ENCODE measurements at regions not wholly inside any gene's neighbourhood (a gene's known extent, or its start where the extent isn't known, plus 50 kb on each side); places are given as distances from the start of the nearest gene placed in this dataset.
"Not testable (repeated sequence)": the region's sequence is repeated elsewhere in the genome, so short reads cannot be mapped to it uniquely, and the experiment has no call there.

DNA sequence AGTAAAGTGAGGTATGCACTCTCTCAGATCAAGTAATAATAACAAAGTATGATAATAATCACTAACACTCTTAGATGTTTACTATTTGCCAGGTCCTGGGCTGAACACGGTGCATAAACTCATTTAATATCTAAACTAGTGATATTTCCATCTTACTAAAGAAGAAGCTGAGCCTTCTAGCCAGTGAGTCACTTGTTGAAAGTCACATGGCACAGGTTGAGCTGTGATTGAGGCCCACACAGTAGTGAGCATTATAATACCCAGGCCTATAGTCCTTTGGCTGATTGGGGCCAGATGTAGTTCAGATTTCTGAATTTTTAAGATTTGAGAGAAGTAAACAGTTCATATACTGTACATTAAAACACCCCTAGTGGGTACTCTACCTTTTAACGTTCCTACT, 93.2 kb upstream of the CCDC80 start:
- H3K4me3 ChIP-seq (ENCODE audit: low read depth in 1 of 3, low read length in 3 of 3) = no peak overlapping the region
- no peak overlapping the region for H3K27ac ChIP-seq (ENCODE audit: low read depth in 1 of 3, low read length in 2 of 3)
- 51 to 70% (median 51%) methylated on average over 2 of the region's 2 CpGs for WGBS, 3 donors
- DNase-seq (no peak), FAIRE-seq (no peak)
- no peaks in the 10 kb centered on the region for H3K4me1 ChIP-seq (ENCODE audit: control insufficient read depth in 3 of 3, insufficient read depth in 2 of 3, low read depth in 1 of 3, low read length in 2 of 3)
- H3K36me3 ChIP-seq (ENCODE audit: control insufficient read depth in 3 of 3, insufficient read depth in 2 of 3, low read depth in 1 of 3, low read length in 3 of 3) = no peaks in the 10 kb centered on the region
- H3K27me3 ChIP-seq (ENCODE audit: control insufficient read depth in 3 of 3, insufficient read depth in 3 of 3, low read length in 3 of 3) = no peaks in the 10 kb centered on the region
- H3K9me3 ChIP-seq (ENCODE audit: control insufficient read depth in 2 of 2, insufficient read depth in 1 of 2, low read depth in 1 of 2, low read length in 1 of 2) = no peaks in the 10 kb centered on the region

DNA sequence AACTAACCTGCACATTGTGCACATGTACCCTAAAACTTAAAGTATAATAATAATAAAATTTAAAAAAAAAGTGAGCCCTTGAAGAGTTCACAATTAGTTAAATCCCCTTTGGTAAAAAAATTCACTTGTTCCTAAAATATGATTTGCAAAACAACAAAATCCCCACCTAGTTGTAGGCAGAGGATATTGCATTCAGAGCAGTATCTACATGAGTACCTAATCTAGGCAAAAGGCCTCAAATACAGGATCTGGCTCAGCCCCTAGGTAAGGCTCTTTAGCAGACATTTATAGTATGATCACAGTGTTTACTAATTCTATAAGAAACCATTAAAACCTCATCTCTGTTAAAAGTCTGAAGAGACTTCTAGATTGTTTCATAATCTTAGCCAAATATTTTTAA, 89.3 kb upstream of the CCDC80 start:
- FAIRE-seq (no peak), DNase-seq (no peak)
- no peaks in the 10 kb centered on the region for H3K27me3 ChIP-seq (ENCODE audit: control insufficient read depth in 3 of 3, insufficient read depth in 3 of 3, low read length in 3 of 3)
- H3K4me1 ChIP-seq (ENCODE audit: control insufficient read depth in 3 of 3, insufficient read depth in 2 of 3, low read depth in 1 of 3, low read length in 2 of 3) = no peaks in the 10 kb centered on the region
- H3K36me3 ChIP-seq (ENCODE audit: control insufficient read depth in 3 of 3, insufficient read depth in 2 of 3, low read depth in 1 of 3, low read length in 3 of 3) = no peaks in the 10 kb centered on the region
- H3K9me3 ChIP-seq (ENCODE audit: control insufficient read depth in 2 of 2, insufficient read depth in 1 of 2, low read depth in 1 of 2, low read length in 1 of 2) = no peaks in the 10 kb centered on the region
- H3K4me3 ChIP-seq (ENCODE audit: low read depth in 1 of 3, low read length in 3 of 3) = no peak overlapping the region
- no peak overlapping the region for H3K27ac ChIP-seq (ENCODE audit: low read depth in 1 of 3, low read length in 2 of 3)

DNA sequence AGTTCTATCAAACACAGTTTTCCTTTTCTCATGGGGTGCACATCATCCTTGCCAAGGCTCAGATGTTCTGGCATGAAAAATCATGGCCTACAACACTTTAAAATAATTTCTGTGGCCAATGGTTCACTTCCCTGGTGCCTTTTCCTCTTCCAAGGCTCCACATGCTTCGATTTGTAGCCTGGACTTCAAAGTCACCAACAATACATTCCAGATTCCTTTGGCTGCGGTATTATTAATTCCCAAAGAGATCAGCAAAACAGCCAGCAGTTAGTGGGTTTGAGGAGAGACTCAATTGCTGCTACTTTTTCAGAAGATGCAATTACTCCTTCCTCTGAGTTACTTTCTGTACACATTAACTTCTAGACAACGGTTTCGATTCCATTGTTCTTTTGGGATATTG, 80.3 kb upstream of the CCDC80 start:
- Histone ChIP-seq H3K27ac (ENCODE audit: low read depth in 1 of 3, low read length in 2 of 3) (no peak overlapping the region), H3K27me3 (ENCODE audit: control insufficient read depth in 3 of 3, insufficient read depth in 3 of 3, low read length in 3 of 3) (no peaks in the 10 kb centered on the region), H3K36me3 (ENCODE audit: control insufficient read depth in 3 of 3, insufficient read depth in 2 of 3, low read depth in 1 of 3, low read length in 3 of 3) (no peaks in the 10 kb centered on the region), H3K4me3 (ENCODE audit: low read depth in 1 of 3, low read length in 3 of 3) (no peak overlapping the region), H3K9me3 (ENCODE audit: control insufficient read depth in 2 of 2, insufficient read depth in 1 of 2, low read depth in 1 of 2, low read length in 1 of 2) (no peaks in the 10 kb centered on the region), H3K4me1 (ENCODE audit: control insufficient read depth in 3 of 3, insufficient read depth in 2 of 3, low read depth in 1 of 3, low read length in 2 of 3) (no peaks in the 10 kb centered on the region)
- no peak for FAIRE-seq
- WGBS, 3 donors = 76 to 86% (median 80%) methylated on average over 4 of the region's 4 CpGs
- DNase-seq = no peak

DNA sequence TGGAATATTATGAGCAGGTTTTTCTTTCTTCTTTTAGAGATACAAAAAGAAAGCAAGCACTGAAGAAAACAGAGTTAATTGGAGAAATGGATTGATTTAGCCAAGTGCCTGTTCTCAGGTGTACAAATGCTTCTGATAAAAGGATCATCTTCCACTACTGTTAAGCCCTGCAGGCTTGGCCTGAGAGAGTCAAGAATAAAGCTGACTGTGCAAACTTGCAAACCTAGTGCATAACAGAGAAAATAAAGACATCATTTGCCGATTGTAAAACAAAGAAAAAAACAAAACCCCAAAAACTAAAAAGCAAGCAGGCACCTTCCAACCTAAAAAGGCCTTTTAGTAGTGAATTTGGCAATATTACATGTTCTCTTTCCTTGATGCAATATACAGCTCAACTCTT, 78.0 kb upstream of the CCDC80 start:
- Histone ChIP-seq H3K27me3 (ENCODE audit: control insufficient read depth in 3 of 3, insufficient read depth in 3 of 3, low read length in 3 of 3) (no peaks in the 10 kb centered on the region), H3K27ac (ENCODE audit: low read depth in 1 of 3, low read length in 2 of 3) (no peak overlapping the region), H3K9me3 (ENCODE audit: control insufficient read depth in 2 of 2, insufficient read depth in 1 of 2, low read depth in 1 of 2, low read length in 1 of 2) (no peaks in the 10 kb centered on the region), H3K4me3 (ENCODE audit: low read depth in 1 of 3, low read length in 3 of 3) (no peak overlapping the region), H3K36me3 (ENCODE audit: control insufficient read depth in 3 of 3, insufficient read depth in 2 of 3, low read depth in 1 of 3, low read length in 3 of 3) (no peaks in the 10 kb centered on the region), H3K4me1 (ENCODE audit: control insufficient read depth in 3 of 3, insufficient read depth in 2 of 3, low read depth in 1 of 3, low read length in 2 of 3) (no peaks in the 10 kb centered on the region)
- no peak for FAIRE-seq
- DNase-seq = no peak
- WGBS, 3 donors = 73 to 89% (median 80%) methylated on average over 1 of the region's 1 CpG

DNA sequence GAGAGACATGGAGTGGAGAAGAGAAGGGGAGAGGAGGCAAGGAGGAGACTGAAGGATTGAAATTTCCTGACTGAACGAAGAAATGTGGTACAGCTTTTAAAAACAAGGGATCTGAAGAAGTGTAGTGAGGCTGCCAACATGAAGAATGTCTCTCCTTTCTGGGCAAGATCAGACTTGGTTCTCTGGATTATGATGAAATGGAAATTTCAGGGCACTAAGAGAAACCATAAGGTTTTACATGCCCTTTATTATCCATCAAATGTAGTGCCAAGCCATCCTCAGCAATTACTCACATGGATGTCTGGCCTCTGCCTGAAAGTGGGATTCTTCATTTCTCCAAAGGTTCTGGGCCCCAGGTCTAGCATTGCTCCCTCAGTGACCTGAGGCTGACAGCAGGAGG, 77.6 kb upstream of the CCDC80 start:
- DNase-seq (no peak), FAIRE-seq (no peak)
- H3K9me3 ChIP-seq (ENCODE audit: control insufficient read depth in 2 of 2, insufficient read depth in 1 of 2, low read depth in 1 of 2, low read length in 1 of 2) = no peaks in the 10 kb centered on the region
- 41 to 75% (median 63%) methylated on average over 1 of the region's 1 CpG for WGBS, 3 donors
- no peaks in the 10 kb centered on the region for H3K4me1 ChIP-seq (ENCODE audit: control insufficient read depth in 3 of 3, insufficient read depth in 2 of 3, low read depth in 1 of 3, low read length in 2 of 3)
- no peak overlapping the region for H3K4me3 ChIP-seq (ENCODE audit: low read depth in 1 of 3, low read length in 3 of 3)
- H3K27ac ChIP-seq (ENCODE audit: low read depth in 1 of 3, low read length in 2 of 3) = no peak overlapping the region
- no peaks in the 10 kb centered on the region for H3K27me3 ChIP-seq (ENCODE audit: control insufficient read depth in 3 of 3, insufficient read depth in 3 of 3, low read length in 3 of 3)
- no peaks in the 10 kb centered on the region for H3K36me3 ChIP-seq (ENCODE audit: control insufficient read depth in 3 of 3, insufficient read depth in 2 of 3, low read depth in 1 of 3, low read length in 3 of 3)

DNA sequence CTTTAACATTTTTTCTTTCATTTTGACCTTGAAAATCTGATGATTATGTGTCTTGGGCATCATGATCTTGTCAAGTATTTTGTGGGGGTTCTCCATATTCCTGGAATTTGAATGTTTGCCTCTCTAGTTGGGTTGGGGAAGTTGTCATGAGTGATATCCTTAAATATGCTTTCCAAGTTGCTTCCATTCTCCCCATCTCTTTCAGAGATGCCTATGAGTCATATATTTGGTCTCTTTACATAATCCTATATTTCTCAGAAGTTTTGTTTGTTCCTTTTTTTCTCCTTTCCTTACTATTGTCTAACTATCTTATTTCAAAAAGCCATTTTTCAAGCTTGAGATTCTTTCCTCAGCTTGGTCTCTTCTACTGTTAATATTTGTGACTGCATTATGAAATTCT, 69.0 kb upstream of the CCDC80 start:
- FAIRE-seq (no peak), DNase-seq (no peak)
- no peak overlapping the region for H3K27ac ChIP-seq (ENCODE audit: low read depth in 1 of 3, low read length in 2 of 3)
- H3K27me3 ChIP-seq (ENCODE audit: control insufficient read depth in 3 of 3, insufficient read depth in 3 of 3, low read length in 3 of 3) = no peaks in the 10 kb centered on the region
- H3K36me3 ChIP-seq (ENCODE audit: control insufficient read depth in 3 of 3, insufficient read depth in 2 of 3, low read depth in 1 of 3, low read length in 3 of 3) = no peaks in the 10 kb centered on the region
- no peaks in the 10 kb centered on the region for H3K9me3 ChIP-seq (ENCODE audit: control insufficient read depth in 2 of 2, insufficient read depth in 1 of 2, low read depth in 1 of 2, low read length in 1 of 2)
- no peaks in the 10 kb centered on the region for H3K4me1 ChIP-seq (ENCODE audit: control insufficient read depth in 3 of 3, insufficient read depth in 2 of 3, low read depth in 1 of 3, low read length in 2 of 3)
- no peak overlapping the region for H3K4me3 ChIP-seq (ENCODE audit: low read depth in 1 of 3, low read length in 3 of 3)

DNA sequence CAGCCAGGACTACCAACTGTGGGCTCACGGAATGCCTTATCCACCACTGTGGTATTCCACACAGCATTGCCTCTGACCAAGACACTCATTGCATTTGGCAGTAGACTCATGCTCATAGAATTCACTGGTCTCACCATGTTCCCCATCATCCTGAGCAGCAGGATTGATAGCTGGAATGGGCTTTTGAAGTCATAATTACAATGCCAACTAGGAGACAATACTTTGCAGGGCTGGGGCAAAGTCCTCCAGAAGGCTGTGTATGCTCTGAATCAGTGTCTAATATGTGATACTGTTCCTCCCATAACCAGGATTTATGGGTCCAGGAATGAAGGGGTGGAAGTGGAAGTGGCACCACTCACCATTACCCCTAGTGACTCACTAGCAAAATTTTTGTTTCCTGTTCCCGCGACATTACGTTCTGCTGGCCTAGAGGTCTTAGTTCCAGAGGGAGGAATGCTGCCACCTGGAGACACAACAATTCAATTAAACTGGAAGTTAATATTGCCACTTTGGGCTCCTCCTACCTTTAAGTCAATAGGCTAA, 58.6 kb upstream of the CCDC80 start:
- H3K4me3 ChIP-seq (ENCODE audit: low read depth in 1 of 3, low read length in 3 of 3) = no peak overlapping the region
- no peaks in the 10 kb centered on the region for H3K4me1 ChIP-seq (ENCODE audit: control insufficient read depth in 3 of 3, insufficient read depth in 2 of 3, low read depth in 1 of 3, low read length in 2 of 3)
- 81 to 97% (median 93%) methylated on average over 4 of the region's 4 CpGs for WGBS, 3 donors
- H3K9me3 ChIP-seq (ENCODE audit: control insufficient read depth in 2 of 2, insufficient read depth in 1 of 2, low read depth in 1 of 2, low read length in 1 of 2) = no peaks in the 10 kb centered on the region
- no peaks in the 10 kb centered on the region for H3K27me3 ChIP-seq (ENCODE audit: control insufficient read depth in 3 of 3, insufficient read depth in 3 of 3, low read length in 3 of 3)
- DNase-seq (no peak), FAIRE-seq (no peak)
- H3K36me3 ChIP-seq (ENCODE audit: control insufficient read depth in 3 of 3, insufficient read depth in 2 of 3, low read depth in 1 of 3, low read length in 3 of 3) = no peaks in the 10 kb centered on the region
- no peak overlapping the region for H3K27ac ChIP-seq (ENCODE audit: low read depth in 1 of 3, low read length in 2 of 3)

DNA sequence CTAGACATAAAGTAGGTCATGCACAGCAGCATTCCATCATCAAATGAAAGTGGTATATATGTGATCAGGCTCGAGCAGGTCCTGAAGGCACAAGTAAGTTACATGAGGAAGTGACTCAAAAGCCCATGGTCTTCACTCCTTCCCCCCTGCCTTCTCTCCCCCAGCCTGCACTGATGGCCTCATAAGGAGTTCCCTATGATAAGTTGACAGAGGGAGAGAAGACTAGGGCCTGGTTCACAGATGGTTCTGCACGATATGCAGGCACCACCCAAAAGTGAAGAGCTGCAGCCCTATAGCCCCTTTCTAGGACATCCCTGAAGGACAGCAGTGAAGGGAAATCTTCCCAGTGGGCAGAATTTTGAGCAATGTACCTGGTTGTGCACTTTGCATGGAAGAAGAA, 57.5 kb upstream of the CCDC80 start:
- H3K4me3 ChIP-seq (ENCODE audit: low read depth in 1 of 3, low read length in 3 of 3); H3K36me3 ChIP-seq (ENCODE audit: control insufficient read depth in 3 of 3, insufficient read depth in 2 of 3, low read depth in 1 of 3, low read length in 3 of 3); FAIRE-seq; DNase-seq; H3K4me1 ChIP-seq (ENCODE audit: control insufficient read depth in 3 of 3, insufficient read depth in 2 of 3, low read depth in 1 of 3, low read length in 2 of 3); H3K9me3 ChIP-seq (ENCODE audit: control insufficient read depth in 2 of 2, insufficient read depth in 1 of 2, low read depth in 1 of 2, low read length in 1 of 2); H3K27ac ChIP-seq (ENCODE audit: low read depth in 1 of 3, low read length in 2 of 3); H3K27me3 ChIP-seq (ENCODE audit: control insufficient read depth in 3 of 3, insufficient read depth in 3 of 3, low read length in 3 of 3): not testable (repeated sequence)
- 77 to 83% (median 81%) methylated on average over 2 of the region's 2 CpGs for WGBS, 3 donors

DNA sequence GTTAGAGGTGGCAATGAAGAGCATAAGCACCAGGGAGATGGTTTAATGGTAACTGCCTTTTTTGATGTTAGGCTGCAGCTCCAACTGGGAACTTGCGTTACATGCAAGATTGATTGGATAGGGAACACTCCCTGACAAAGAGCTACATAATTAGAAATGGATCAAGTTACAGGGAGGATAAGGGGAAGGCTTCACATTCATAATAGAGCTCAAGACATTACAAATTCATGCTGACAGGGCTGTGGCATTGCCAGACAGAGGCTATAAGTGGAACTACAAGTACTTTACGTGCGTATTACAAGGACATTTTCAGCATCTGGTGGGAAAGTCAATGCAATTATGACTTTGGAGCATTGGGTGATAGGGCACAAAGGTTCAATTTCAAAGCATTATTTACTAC, 55.3 kb upstream of the CCDC80 start:
- 76 to 93% (median 85%) methylated on average over 3 of the region's 3 CpGs for WGBS, 3 donors
- FAIRE-seq; H3K4me3 ChIP-seq (ENCODE audit: low read depth in 1 of 3, low read length in 3 of 3): not testable (repeated sequence)

More for the DNA sequence above, 55.3 kb upstream of the CCDC80 start:
- H3K27me3 ChIP-seq (ENCODE audit: control insufficient read depth in 3 of 3, insufficient read depth in 3 of 3, low read length in 3 of 3); H3K9me3 ChIP-seq (ENCODE audit: control insufficient read depth in 2 of 2, insufficient read depth in 1 of 2, low read depth in 1 of 2, low read length in 1 of 2); H3K4me1 ChIP-seq (ENCODE audit: control insufficient read depth in 3 of 3, insufficient read depth in 2 of 3, low read depth in 1 of 3, low read length in 2 of 3); H3K36me3 ChIP-seq (ENCODE audit: control insufficient read depth in 3 of 3, insufficient read depth in 2 of 3, low read depth in 1 of 3, low read length in 3 of 3); DNase-seq; H3K27ac ChIP-seq (ENCODE audit: low read depth in 1 of 3, low read length in 2 of 3): not testable (repeated sequence)
